ACC112 (cell line): ENCODE measurements at regions not wholly inside any gene's neighbourhood (a gene's known extent, or its start where the extent isn't known, plus 50 kb on each side); places are given as distances from the start of the nearest gene placed in this dataset.

Source experiments
- H2AFZ ChIP-seq: fragments of 200-600 bp; sonication (generic); one replicate; pipeline ENCODE4 v1.6.0; 2017; ENCODE audit warnings: antibody characterized with exemption, low read length; ENCODE audit not compliant: unreplicated experiment
- H3K27ac ChIP-seq: fragments of 200-600 bp; sonication (generic); 2 replicates; pipeline ENCODE4 v1.5.1; 2014; ENCODE audit warnings: low read depth, mild to moderate bottlenecking, antibody characterized with exemption, low read length, moderate library complexity
- H3K27me3 ChIP-seq: fragments of 200-600 bp; sonication (generic); 2 replicates; pipeline ENCODE4 v1.6.1; 2014; ENCODE audit warnings: mild to moderate bottlenecking, antibody characterized with exemption, low read length, moderate library complexity, mixed read lengths; ENCODE audit not compliant: insufficient read depth
- H3K36me3 ChIP-seq: fragments of 200-600 bp; sonication (generic); 2 replicates; pipeline ENCODE4 v1.6.1; 2016; ENCODE audit warnings: mild to moderate bottlenecking, antibody characterized with exemption, low read length, moderate library complexity, mixed read lengths; ENCODE audit not compliant: insufficient read depth
- H3K4me1 ChIP-seq: fragments of 200-600 bp; sonication (generic); one replicate; pipeline ENCODE4 v1.6.1; 2016; ENCODE audit warnings: low read length, mixed read lengths; ENCODE audit not compliant: insufficient read depth, unreplicated experiment, control insufficient read depth
- H3K4me3 ChIP-seq: fragments of 200-600 bp; sonication (generic); 2 replicates; pipeline ENCODE4 v1.5.1; 2014; ENCODE audit warnings: mild to moderate bottlenecking, low read depth, low read length
- H3K79me2 ChIP-seq: fragments of 200-600 bp; sonication (generic); one replicate; pipeline ENCODE4 v1.6.0; 2016; ENCODE audit warnings: low read length; ENCODE audit not compliant: control insufficient read depth, unreplicated experiment, insufficient read depth

DNA sequence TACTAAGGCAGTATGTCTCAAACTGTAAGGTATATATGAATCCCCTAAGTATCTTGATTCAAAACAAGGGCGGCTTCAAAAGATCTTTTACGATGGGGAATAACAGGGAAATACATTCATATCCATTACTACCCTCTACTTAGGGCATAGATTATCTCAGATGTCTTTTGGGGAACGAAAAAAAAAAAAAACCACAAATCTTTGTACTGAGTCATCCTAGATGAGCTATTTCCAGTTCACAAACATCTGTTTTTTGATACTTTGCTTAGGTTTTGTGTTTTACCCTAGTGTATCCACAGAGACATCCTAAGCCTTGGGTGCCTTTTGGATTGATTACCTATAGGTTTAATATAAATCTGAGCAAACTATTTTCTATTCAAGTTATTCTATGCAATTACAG is 457.2 kb downstream of the NLGN4X start:
- H3K27me3 ChIP-seq: no peaks in the 10 kb centered on the region
- H3K4me1 ChIP-seq: no peaks in the 10 kb centered on the region
- no peak overlapping the region for H3K4me3 ChIP-seq
- no peaks in the 10 kb centered on the region for H3K36me3 ChIP-seq
- H3K79me2 ChIP-seq: no peaks in the 10 kb centered on the region
- no peak overlapping the region for H2AFZ ChIP-seq
- H3K27ac ChIP-seq: no peak overlapping the region

- Histone ChIP-seq H3K4me3 (no peak overlapping the region), H3K27me3 (no peaks in the 10 kb centered on the region), H3K36me3 (no peaks in the 10 kb centered on the region), H3K27ac (no peak overlapping the region), H3K4me1 (no peaks in the 10 kb centered on the region), H3K79me2 (no peaks in the 10 kb centered on the region), H2AFZ (no peak overlapping the region)
Observed at GRCh38 chrX:5756616-5757015, 472.1 kb downstream of the NLGN4X start.

GRCh38 chrX:5753291-5753690 is 475.4 kb downstream of the NLGN4X start:
- Histone ChIP-seq H3K36me3 (no peaks in the 10 kb centered on the region), H3K4me1 (no peaks in the 10 kb centered on the region), H3K79me2 (no peaks in the 10 kb centered on the region), H3K4me3 (no peak overlapping the region), H3K27ac (no peak overlapping the region), H2AFZ (no peak overlapping the region), H3K27me3 (no peaks in the 10 kb centered on the region)

DNA sequence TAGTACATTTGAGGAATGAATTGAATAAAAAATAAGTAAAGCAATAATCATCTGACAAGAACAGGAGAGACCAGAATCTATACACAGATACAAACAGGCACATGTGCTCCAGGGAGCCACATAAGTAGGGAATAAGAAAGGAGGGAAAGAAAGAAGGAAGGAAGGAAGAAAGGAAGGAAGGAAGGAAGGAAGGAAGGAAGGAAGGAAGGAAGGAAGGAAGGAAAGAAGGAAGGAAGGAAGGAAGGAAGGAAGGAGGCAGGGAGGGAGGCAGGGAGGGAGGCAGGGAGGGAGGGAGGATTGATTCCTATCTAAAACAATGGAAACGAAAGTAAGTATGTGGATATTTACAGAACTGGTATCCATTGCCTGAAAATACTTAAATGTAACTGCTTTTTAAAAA is 475.8 kb downstream of the NLGN4X start:
- H3K36me3 ChIP-seq: no peaks in the 10 kb centered on the region
- H2AFZ ChIP-seq: no peak overlapping the region
- H3K27me3 ChIP-seq: no peaks in the 10 kb centered on the region
- no peaks in the 10 kb centered on the region for H3K79me2 ChIP-seq
- no peaks in the 10 kb centered on the region for H3K4me1 ChIP-seq
- no peak overlapping the region for H3K27ac ChIP-seq
- no peak overlapping the region for H3K4me3 ChIP-seq

DNA sequence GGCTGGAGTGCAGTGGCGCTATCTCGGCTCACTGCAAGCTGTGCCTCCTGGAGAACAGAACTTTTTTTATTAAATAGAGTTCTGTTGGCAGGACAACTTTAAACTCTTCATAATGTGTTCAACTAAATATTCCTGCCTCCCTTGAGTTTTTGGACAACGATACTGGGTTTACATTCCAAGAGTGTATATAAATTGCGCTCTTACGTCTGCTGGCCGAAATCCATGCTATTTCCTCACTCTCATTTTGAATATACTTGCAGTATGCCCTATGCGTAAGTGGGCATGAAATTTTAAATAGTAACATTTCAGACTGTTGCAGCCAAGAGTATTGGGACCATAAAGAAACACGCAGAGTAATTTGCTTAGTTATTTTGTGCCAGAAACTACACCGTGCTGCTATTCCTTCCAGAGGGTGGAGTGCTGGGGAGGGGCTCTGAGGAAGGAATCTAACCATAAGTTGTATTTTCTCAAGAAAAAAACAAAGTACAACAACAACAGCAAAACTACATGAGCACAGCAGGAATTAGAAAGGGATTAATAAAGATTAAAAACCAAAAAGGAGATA is 480.0 kb downstream of the NLGN4X start:
- H3K27me3 ChIP-seq: no peaks in the 10 kb centered on the region
- no peak overlapping the region for H3K4me3 ChIP-seq
- H3K79me2 ChIP-seq: no peaks in the 10 kb centered on the region
- no peak overlapping the region for H3K27ac ChIP-seq
- no peaks in the 10 kb centered on the region for H3K4me1 ChIP-seq
- H2AFZ ChIP-seq: no peak overlapping the region
- H3K36me3 ChIP-seq: no peaks in the 10 kb centered on the region

- Histone ChIP-seq H3K27me3 (no peaks in the 10 kb centered on the region), H3K79me2 (no peaks in the 10 kb centered on the region), H3K4me3 (no peak overlapping the region), H3K27ac (no peak overlapping the region), H3K36me3 (no peaks in the 10 kb centered on the region), H2AFZ (no peak overlapping the region), H3K4me1 (no peaks in the 10 kb centered on the region)
Observed at GRCh38 chrX:5746231-5746630, 482.4 kb downstream of the NLGN4X start.

DNA sequence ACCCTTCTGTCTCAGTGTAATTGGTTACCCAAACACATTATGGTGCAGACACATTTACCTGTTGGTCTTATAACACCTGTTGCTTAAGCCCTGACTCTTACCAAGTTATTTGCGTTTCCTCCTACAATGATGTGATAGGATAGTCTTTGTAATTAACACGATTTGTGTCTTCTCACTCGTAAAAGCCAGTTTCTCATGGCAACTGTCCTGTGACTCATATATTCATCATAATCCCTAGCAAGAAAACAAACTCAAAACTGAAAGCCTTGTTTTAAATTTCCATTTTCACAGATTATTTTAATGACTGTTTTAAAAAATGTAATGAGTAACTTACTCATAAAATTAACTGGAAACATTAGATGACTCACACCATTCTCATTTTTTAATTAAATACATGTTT is 495.2 kb downstream of the NLGN4X start:
- H3K4me1 ChIP-seq: no peaks in the 10 kb centered on the region
- no peaks in the 10 kb centered on the region for H3K36me3 ChIP-seq
- no peaks in the 10 kb centered on the region for H3K27me3 ChIP-seq
- no peak overlapping the region for H3K27ac ChIP-seq
- H2AFZ ChIP-seq: no peak overlapping the region
- H3K4me3 ChIP-seq: no peak overlapping the region
- H3K79me2 ChIP-seq: no peaks in the 10 kb centered on the region

GRCh38 chrX:5730556-5730955 is 498.1 kb downstream of the NLGN4X start:
- no peak overlapping the region for H3K27ac ChIP-seq
- H3K36me3 ChIP-seq: no peaks in the 10 kb centered on the region
- H3K27me3 ChIP-seq: no peaks in the 10 kb centered on the region
- H3K4me3 ChIP-seq: no peak overlapping the region
- H3K4me1 ChIP-seq: no peaks in the 10 kb centered on the region
- H3K79me2 ChIP-seq: no peaks in the 10 kb centered on the region
- no peak overlapping the region for H2AFZ ChIP-seq

- Histone ChIP-seq H3K27me3 (no peaks in the 10 kb centered on the region), H3K4me1 (no peaks in the 10 kb centered on the region), H2AFZ (no peak overlapping the region), H3K27ac (no peak overlapping the region), H3K4me3 (no peak overlapping the region), H3K36me3 (no peaks in the 10 kb centered on the region), H3K79me2 (no peaks in the 10 kb centered on the region)
Observed at GRCh38 chrX:5726224-5726623, 502.4 kb downstream of the NLGN4X start.

DNA sequence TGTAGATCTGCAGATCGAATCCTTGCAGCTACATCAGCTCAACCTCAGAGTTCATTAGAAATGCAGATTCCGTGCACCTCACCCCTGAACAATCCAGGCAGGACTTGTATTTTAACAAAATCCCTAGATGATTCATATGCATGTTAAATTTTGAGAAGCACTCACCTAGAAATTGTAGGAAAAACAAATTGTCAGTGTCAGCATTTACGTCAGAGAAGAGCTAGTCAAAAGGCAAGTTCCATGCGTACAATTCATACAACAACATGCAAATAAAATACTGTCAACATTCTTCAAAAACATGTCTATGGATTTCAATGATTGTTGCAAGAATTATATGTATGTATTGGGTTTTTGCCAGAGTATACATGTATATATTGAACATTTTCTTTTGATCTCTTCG is 504.5 kb downstream of the NLGN4X start:
- no peaks in the 10 kb centered on the region for H3K4me1 ChIP-seq
- no peak overlapping the region for H2AFZ ChIP-seq
- H3K79me2 ChIP-seq: no peaks in the 10 kb centered on the region
- H3K27me3 ChIP-seq: no peaks in the 10 kb centered on the region
- no peak overlapping the region for H3K4me3 ChIP-seq
- no peak overlapping the region for H3K27ac ChIP-seq
- no peaks in the 10 kb centered on the region for H3K36me3 ChIP-seq

GRCh38 chrX:5718651-5719050 is 510.0 kb downstream of the NLGN4X start:
- no peaks in the 10 kb centered on the region for H3K36me3 ChIP-seq
- no peaks in the 10 kb centered on the region for H3K4me1 ChIP-seq
- no peaks in the 10 kb centered on the region for H3K79me2 ChIP-seq
- H3K4me3 ChIP-seq: no peak overlapping the region
- H3K27ac ChIP-seq: no peak overlapping the region
- H2AFZ ChIP-seq: no peak overlapping the region
- no peaks in the 10 kb centered on the region for H3K27me3 ChIP-seq
